HG02623 (cell line): ENCODE measurements at regions not wholly inside any gene's neighbourhood (a gene's known extent, or its start where the extent isn't known, plus 50 kb on each side); places are given as distances from the start of the nearest gene placed in this dataset.

ENCODE experiments used
- ATAC-seq: cut with Tn5 transposase; IDR thresholded peaks from one replicate; pipeline ENCODE4 v1.9.1; 2021; ENCODE audit warnings: moderate library complexity; ENCODE audit not compliant: unreplicated experiment

DNA sequence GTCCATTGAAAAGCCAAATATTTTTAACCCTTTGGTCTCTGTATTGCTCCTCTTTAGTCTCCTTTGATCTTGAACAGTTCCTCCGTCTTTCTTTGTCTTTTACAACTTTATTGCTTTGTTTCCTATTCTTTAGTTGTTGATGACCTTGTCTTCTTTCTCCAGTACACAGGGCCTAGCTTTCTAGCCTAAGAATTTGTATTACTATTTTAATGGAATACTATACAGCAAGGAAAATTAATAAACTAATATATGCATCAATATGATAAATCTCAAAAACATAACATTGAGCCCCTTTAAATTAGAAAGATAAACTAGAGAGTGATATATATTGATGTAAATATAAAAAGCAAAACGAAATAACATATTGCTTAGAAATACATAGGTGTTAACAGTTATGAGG is 88.7 kb downstream of the NR1D2 start:
- no peak for ATAC-seq

GRCh38 chr3:24034464-24034863 is 89.4 kb downstream of the NR1D2 start:
- ATAC-seq: no peak

- ATAC-seq: no peak
Measured at GRCh38 chr3:24037971-24038370, 92.9 kb downstream of the NR1D2 start.

DNA sequence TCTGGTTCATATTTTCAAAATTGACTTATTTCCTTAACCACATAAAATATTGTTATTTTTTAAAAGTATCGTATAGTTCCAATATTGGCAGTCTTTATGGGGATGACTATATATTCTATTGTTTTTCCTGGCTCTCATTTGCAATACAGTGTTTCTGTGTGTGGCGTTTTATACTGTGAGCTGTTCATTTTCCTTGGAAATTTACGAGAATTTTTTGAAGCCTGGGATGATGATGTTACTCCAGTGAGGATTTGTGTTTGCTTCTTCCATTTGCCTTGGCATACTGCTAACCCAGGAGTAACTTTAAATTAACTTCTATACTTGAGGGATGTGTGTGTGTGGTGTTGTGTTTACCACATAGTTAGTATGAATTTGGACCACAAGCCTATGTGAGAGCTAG is 95.2 kb downstream of the NR1D2 start:
- ATAC-seq: no peak

DNA sequence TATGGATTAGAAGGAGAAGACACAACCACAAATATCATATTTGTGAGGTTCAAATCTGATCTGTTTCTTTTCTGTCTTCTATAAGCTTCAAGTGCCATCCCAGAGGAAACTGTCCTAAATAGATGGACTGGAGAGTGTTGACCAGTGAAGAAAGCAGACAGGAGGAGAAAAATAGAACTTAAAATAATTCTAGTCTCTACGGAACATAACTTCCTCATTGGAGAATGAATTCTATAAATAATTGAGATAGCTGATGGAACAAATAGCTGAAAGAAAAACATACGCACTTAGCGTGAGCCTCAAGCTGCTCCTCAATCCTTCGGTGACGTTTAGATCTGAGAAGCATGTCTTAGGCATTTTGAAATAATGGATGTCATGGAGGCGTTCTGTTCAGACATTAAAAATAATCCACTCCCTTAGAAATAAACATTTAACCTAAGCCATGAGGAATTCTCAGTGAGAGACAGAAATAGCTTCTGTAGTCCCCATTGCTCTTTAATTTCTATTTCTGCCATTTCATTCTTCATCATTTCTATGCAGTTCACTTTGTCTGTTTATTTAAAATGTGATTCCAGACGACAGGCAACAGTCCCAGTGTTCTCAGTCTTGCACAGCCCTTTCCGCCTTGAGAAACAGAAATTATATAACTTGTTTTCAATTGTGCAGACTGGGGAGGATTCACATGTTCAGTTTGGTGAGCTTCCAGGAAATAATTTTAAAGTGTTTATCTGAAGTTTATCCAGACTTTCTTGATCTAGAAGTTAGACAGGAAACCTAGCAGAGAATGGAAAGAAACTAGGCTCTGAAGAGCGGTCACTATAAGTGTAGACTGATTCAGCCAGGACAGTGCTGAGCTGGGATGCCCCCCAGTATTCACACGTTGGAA is 97.3 kb downstream of the NR1D2 start:
- ATAC-seq: no peak

DNA sequence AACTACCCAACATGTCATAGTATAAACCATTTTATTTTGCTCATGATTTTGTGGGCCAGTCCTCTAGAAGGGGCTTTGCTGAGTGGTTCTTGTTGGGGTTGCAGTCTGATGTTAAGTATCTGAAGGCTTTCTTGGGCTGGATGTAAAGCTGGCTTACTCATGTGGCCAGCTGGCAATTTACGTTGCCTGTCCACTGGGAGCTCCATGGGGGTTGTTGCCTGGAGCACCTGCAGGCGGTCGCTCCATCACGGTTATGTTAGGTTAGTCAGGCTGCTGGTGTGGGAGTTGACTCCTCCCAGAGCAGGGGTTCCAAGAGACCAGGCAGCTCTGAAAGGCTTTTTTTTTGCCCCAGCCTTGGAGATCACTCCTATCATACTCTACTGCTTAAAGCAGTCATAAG is 98.1 kb downstream of the NR1D2 start:
- ATAC-seq: no peak

DNA sequence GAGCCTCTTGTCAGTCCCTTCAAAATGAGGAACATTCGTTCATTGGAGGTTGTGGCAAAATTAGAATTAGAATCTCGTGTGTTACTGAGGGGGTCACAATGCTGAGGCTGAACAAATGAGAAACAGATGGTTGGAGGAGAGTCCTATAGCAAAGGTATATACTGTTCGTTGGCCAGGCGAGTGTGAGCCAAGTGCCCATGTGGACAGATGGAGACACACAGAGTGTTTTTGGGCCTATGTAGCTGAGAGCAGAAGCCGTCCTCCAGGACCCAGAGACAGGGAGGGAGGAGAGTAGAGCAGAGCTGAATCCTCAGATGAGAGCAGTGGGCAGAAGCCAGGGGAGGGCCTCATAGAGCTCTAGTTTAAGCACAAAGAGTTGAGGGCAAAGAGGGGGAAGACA is 98.9 kb downstream of the NR1D2 start:
- ATAC-seq: no peak

DNA sequence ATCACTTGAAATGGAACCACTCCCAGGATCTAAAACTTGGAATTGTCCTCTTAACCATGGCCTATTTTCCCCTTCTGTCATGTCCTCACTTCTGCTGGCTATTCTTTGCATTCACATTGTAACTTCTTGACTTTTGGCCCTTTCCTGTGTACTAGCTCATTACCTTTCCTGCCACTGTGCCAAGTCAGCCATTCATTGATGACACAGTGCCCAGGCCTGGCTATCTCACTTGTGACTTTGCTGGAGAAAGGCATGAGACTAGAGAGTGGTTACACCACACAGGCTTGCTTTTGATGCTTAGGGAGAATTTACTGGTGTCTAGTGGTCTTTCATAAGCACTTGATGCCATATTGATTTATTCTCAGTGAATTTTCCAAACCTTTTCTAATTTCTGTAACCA is 101.1 kb downstream of the NR1D2 start:
- no peak for ATAC-seq

- ATAC-seq: peak; percentile 26
Measured at GRCh38 chr3:24047513-24047912, 102.4 kb downstream of the NR1D2 start.

GRCh38 chr3:24048843-24049242 is 103.8 kb downstream of the NR1D2 start:
- no peak for ATAC-seq

- ATAC-seq: no peak
Measured at GRCh38 chr3:24052446-24052845, 107.4 kb downstream of the NR1D2 start.

DNA sequence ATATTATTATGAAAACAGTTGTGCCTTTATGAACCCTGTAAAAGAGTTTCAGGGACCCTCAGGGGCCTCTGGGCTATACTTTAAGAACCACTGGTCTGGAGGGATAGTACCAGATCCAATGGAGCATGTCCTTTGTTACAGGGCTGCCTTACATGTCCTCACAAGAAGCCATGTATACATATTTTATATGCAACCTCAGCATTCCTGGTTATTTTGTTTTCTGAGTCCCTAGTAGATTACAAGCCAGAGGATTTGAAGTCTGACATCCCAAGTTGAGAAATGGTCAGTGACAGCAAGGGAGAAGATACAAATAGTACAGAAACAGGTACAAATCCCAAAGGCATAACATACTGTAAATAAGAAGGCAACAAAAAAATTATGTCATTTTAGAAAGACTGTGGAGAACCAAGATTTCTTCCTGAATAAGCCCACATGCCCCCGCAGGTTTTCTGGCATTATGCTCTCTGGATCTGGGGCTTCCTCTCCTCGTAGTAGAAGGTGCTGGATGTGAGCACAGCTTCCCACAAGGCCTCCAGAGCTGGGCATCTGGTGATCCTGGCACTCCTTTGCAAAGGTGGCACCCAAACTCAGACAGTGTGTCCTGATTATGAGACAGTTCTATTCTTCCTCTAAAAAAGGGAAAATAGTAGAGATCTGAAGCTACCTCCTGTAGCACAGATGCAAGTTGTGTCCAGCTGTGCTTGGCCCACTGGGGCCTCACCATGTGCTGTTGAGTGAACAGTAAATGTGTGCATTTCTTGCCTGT is 114.0 kb downstream of the NR1D2 start:
- ATAC-seq: no peak

GRCh38 chr3:24060055-24060454 is 115.0 kb downstream of the NR1D2 start:
- ATAC-seq: no peak

- ATAC-seq: no peak
Measured at GRCh38 chr3:24062916-24063315, 117.8 kb downstream of the NR1D2 start.
